ENCODE measurements at regions not wholly inside any gene's neighbourhood (a gene's known extent, or its start where the extent isn't known, plus 50 kb on each side); places are given as distances from the start of the nearest gene placed in this dataset.
A peak's percentile ranks its signal among the peaks of the same experiment; 100 is the strongest.
"Not testable (repeated sequence)": the region's sequence is repeated elsewhere in the genome, so short reads cannot be mapped to it uniquely, and the experiment has no call there.

- DNase-seq, result no peak
These were observed 268.7 kb upstream of the ATP5MC3 start for GRCh38 chr2:175450029-175450760.

- DNase-seq, result no peak
These were observed 268.1 kb upstream of the ATP5MC3 start for GRCh38 chr2:175449616-175450015.

GRCh38 chr2:175446201-175446600, 264.7 kb upstream of the ATP5MC3 start:
- no peak for DNase-seq

- DNase-seq, result no peak
These were observed 263.8 kb upstream of the ATP5MC3 start for GRCh38 chr2:175445281-175445680.

- DNase-seq, result no peak
These were observed 260.9 kb upstream of the ATP5MC3 start for GRCh38 chr2:175442441-175442840.

- DNase-seq, result no peak
These were observed 259.8 kb upstream of the ATP5MC3 start for GRCh38 chr2:175441181-175441761.

- no peak for DNase-seq
These were observed 257.9 kb upstream of the ATP5MC3 start for GRCh38 chr2:175439416-175439815.

GRCh38 chr2:175437167-175437566, 255.7 kb upstream of the ATP5MC3 start:
- no peak for DNase-seq

GRCh38 chr2:175436076-175436475, 254.6 kb upstream of the ATP5MC3 start:
- no peak for DNase-seq

- no peak for DNase-seq
These were observed 253.5 kb upstream of the ATP5MC3 start for GRCh38 chr2:175435012-175435411.

GRCh38 chr2:175432793-175433192, 251.3 kb upstream of the ATP5MC3 start:
- no peak for DNase-seq

GRCh38 chr2:175432021-175432420, 250.5 kb upstream of the ATP5MC3 start:
- peak; percentile 37 for DNase-seq

GRCh38 chr2:175431101-175431946, 249.8 kb upstream of the ATP5MC3 start:
- DNase-seq, result peak; percentile 37

GRCh38 chr2:175430236-175430635, 248.7 kb upstream of the ATP5MC3 start:
- no peak for DNase-seq

GRCh38 chr2:175418224-175418835, 236.8 kb upstream of the ATP5MC3 start:
- DNase-seq, result peak; percentile 27

GRCh38 chr2:175414882-175415487, 233.5 kb upstream of the ATP5MC3 start:
- DNase-seq, result peak; percentile 71

- no peak for DNase-seq
These were observed 232.8 kb upstream of the ATP5MC3 start for GRCh38 chr2:175414191-175414881.

GRCh38 chr2:175410941-175411340, 229.4 kb upstream of the ATP5MC3 start:
- DNase-seq, result not testable (repeated sequence)

GRCh38 chr2:175404839-175405238, 223.3 kb upstream of the ATP5MC3 start:
- DNase-seq, result no peak

GRCh38 chr2:175403599-175404221, 222.2 kb upstream of the ATP5MC3 start:
- no peak for DNase-seq

GRCh38 chr2:175402571-175402970, 221.1 kb upstream of the ATP5MC3 start:
- DNase-seq, result no peak

- no peak for DNase-seq
These were observed 220.5 kb upstream of the ATP5MC3 start for GRCh38 chr2:175401956-175402469.
